GM12891 (cell line): ENCODE measurements at regions not wholly inside any gene's neighbourhood (a gene's known extent, or its start where the extent isn't known, plus 50 kb on each side); places are given as distances from the start of the nearest gene placed in this dataset.

Source experiments
- POLR2A ChIP-seq: IDR thresholded peaks from 2 replicates; pipeline ENCODE4 v1.6.1; 2011; ENCODE audit warnings: low read depth, low read length, control low read depth
- POLR2AphosphoS5 ChIP-seq: IDR thresholded peaks from 2 replicates; pipeline ENCODE4 v1.6.1; 2011; ENCODE audit warnings: low read depth, low read length, control low read depth
- POU2F2 ChIP-seq: IDR thresholded peaks from 2 replicates; pipeline ENCODE4 v1.6.1; 2011; ENCODE audit warnings: low read depth, mild to moderate bottlenecking, control low read depth, low read length, moderate library complexity

DNA sequence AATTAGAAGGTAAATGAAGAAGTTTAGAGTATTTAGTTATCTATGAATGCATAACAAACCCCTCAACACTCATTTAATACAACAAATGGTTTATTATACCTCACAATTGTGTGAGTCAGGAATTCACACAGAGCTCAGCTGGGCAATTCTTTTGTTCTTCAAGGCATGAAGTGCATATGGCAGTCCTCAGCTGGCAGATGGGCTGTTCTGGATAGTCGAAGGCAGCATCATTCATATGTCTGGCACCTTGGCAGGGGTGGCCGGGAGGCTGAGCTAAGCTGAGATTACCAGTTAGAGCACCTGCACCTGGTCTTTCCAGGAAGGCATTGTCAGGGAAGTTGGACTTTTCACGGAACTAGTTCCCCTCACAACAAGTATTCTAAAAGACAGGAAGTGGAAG, 286.2 kb upstream of the DUSP10 start:
- no peak for TF ChIP-seq POLR2AphosphoS5
- no peak for TF ChIP-seq POLR2A
- no peak for TF ChIP-seq POU2F2
